GM21786 (cell line): ENCODE measurements at regions not wholly inside any gene's neighbourhood (a gene's known extent, or its start where the extent isn't known, plus 50 kb on each side); places are given as distances from the start of the nearest gene placed in this dataset.
"Not testable (repeated sequence)": the region's sequence is repeated elsewhere in the genome, so short reads cannot be mapped to it uniquely, and the experiment has no call there.

Experiments
- ATAC-seq: cut with Tn5 transposase; IDR thresholded peaks from one replicate; pipeline ENCODE4 v1.9.1; 2021; ENCODE audit not compliant: unreplicated experiment

GRCh38 chr3:105103139-105103538 lies 263.6 kb upstream of the ALCAM start:
- ATAC-seq, result no peak

GRCh38 chr3:105108823-105109222 lies 257.9 kb upstream of the ALCAM start:
- no peak for ATAC-seq

GRCh38 chr3:105118905-105119304 lies 247.8 kb upstream of the ALCAM start:
- ATAC-seq, result no peak

- ATAC-seq, result no peak
These were observed 246.8 kb upstream of the ALCAM start for GRCh38 chr3:105119801-105120340.

GRCh38 chr3:105130911-105131310 lies 235.8 kb upstream of the ALCAM start:
- ATAC-seq, result no peak

- no peak for ATAC-seq
These were observed 228.8 kb upstream of the ALCAM start for GRCh38 chr3:105137911-105138310.

GRCh38 chr3:105139881-105140560 lies 226.7 kb upstream of the ALCAM start:
- no peak for ATAC-seq

- ATAC-seq, result no peak
These were observed 225.8 kb upstream of the ALCAM start for GRCh38 chr3:105140899-105141367.

- ATAC-seq, result no peak
These were observed 221.9 kb upstream of the ALCAM start for GRCh38 chr3:105144837-105145236.

- no peak for ATAC-seq
These were observed 221.2 kb upstream of the ALCAM start for GRCh38 chr3:105145511-105145910.

- not testable (repeated sequence) for ATAC-seq
These were observed 217.5 kb upstream of the ALCAM start for GRCh38 chr3:105149197-105149596.

- no peak for ATAC-seq
These were observed 213.7 kb upstream of the ALCAM start for GRCh38 chr3:105152987-105153386.

GRCh38 chr3:105154692-105155091 lies 212.0 kb upstream of the ALCAM start:
- no peak for ATAC-seq

- ATAC-seq, result no peak
These were observed 209.5 kb upstream of the ALCAM start for GRCh38 chr3:105157067-105157765.

- ATAC-seq, result no peak
These were observed 209.0 kb upstream of the ALCAM start for GRCh38 chr3:105157766-105158085.

- ATAC-seq, result no peak
These were observed 208.4 kb upstream of the ALCAM start for GRCh38 chr3:105158286-105158685.

GRCh38 chr3:105162448-105162847 lies 204.3 kb upstream of the ALCAM start:
- ATAC-seq, result no peak

- ATAC-seq, result no peak
These were observed 199.8 kb upstream of the ALCAM start for GRCh38 chr3:105166893-105167292.

- ATAC-seq, result no peak
These were observed 196.3 kb upstream of the ALCAM start for GRCh38 chr3:105170423-105170822.

GRCh38 chr3:105174017-105174615 lies 192.6 kb upstream of the ALCAM start:
- no peak for ATAC-seq

- no peak for ATAC-seq
These were observed 189.1 kb upstream of the ALCAM start for GRCh38 chr3:105177576-105177975.

GRCh38 chr3:105187344-105187743 lies 179.4 kb upstream of the ALCAM start:
- ATAC-seq, result no peak
